ENCODE measurements at regions not wholly inside any gene's neighbourhood (a gene's known extent, or its start where the extent isn't known, plus 50 kb on each side); places are given as distances from the start of the nearest gene placed in this dataset.

DNA sequence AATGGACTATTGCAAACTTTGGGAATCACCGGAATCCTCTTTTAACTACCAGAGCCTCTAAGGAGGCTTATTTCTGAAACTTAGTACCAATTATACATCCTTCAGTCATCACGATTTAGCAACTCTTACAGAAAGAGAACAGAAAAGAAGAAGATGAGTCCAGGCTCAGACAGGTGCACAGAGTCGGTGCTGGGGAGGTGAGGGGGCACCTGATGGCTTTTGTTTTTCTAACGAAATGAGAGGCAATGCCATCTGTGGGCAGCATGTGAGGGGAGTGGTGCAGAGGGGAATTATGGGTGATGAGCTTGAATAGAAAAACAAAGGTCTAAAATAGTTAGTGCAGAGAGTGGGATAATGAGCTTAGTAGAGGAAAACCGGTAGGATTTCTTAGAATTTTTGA is 522.6 kb downstream of the CMPK2 start:
- Histone ChIP-seq H3K9me3 (ENCODE audit: control insufficient read depth, low read depth, low read length) (no peaks in the 10 kb centered on the region), H3T11ph (ENCODE audit: low read length) (no peak overlapping the region), H2AFZ (ENCODE audit: low read length) (no peak overlapping the region), H4K5ac (ENCODE audit: insufficient read length, low read depth, low read length) (no peak overlapping the region), H3K79me2 (ENCODE audit: insufficient read depth, low read length) (no peaks in the 10 kb centered on the region), H4K20me1 (ENCODE audit: control insufficient read depth, insufficient read depth, insufficient read length) (no peaks in the 10 kb centered on the region), H2BK120ac (ENCODE audit: low read depth, low read length, poor library complexity, severe bottlenecking) (no peak overlapping the region), H3K56ac (ENCODE audit: insufficient read length, low read depth, low read length) (no peak overlapping the region), H4K91ac (ENCODE audit: insufficient read length, low read depth, low read length) (no peak overlapping the region), H3K4ac (ENCODE audit: low read depth, low read length) (no peak overlapping the region), H2BK15ac (ENCODE audit: low read depth, low read length) (no peak overlapping the region), H3K4me2 (ENCODE audit: insufficient read depth, insufficient read length, low read length) (no peak overlapping the region), H2AK5ac (ENCODE audit: insufficient read length, low read length) (no peak overlapping the region), H2BK5ac (ENCODE audit: insufficient read length, low read length) (no peak overlapping the region), H3K18ac (ENCODE audit: insufficient read length, low read depth, low read length) (no peak overlapping the region), H3K23me2 (ENCODE audit: insufficient read length, low read depth, low read length, poor library complexity, severe bottlenecking) (no peaks in the 10 kb centered on the region), H3K14ac (ENCODE audit: insufficient read depth, low read length) (no peak overlapping the region), H4K8ac (replicated peaks; ENCODE audit: insufficient read length, low read depth, low read length) (no peak overlapping the region), H2BK20ac (ENCODE audit: low read depth, low read length, poor library complexity, severe bottlenecking) (no peak overlapping the region), H3K9ac (ENCODE audit: extremely low read depth, insufficient read length, low read length) (no peak overlapping the region), H2BK12ac (ENCODE audit: insufficient read length, low read depth, low read length) (no peak overlapping the region), H3K79me1 (ENCODE audit: insufficient read depth, low read depth, low read length, poor library complexity, severe bottlenecking) (no peaks in the 10 kb centered on the region), H3K23ac (ENCODE audit: insufficient read length, low read depth, low read length) (no peak overlapping the region), H3K27ac (ENCODE audit: insufficient read length, low read depth, low read length) (no peak overlapping the region), H3K27me3 (ENCODE audit: insufficient read depth, low read length) (no peaks in the 10 kb centered on the region), H3K4me1 (ENCODE audit: insufficient read depth, low read length) (no peaks in the 10 kb centered on the region)
- no peak overlapping the region for H3K27ac Mint-ChIP-seq
- peaks cover 0 to 2% of the 10 kb centered on the region in 2 experiments; a peak in 1 of 4 replicates for H3K4me1 Mint-ChIP-seq
- H3K27me3 Mint-ChIP-seq (ENCODE audit: low read depth) = no peaks in the 10 kb centered on the region; the same call in 1 of the 2 replicates
- no peaks in the 10 kb centered on the region for H3K9me3 Mint-ChIP-seq
- DNase-seq = no peak
- no peaks in the 10 kb centered on the region for H3K36me3 Mint-ChIP-seq (ENCODE audit: insufficient read depth in 1 of 3, low read depth in 3 of 3)
- H3K4me3 Mint-ChIP-seq = no peak overlapping the region
- WGBS (ENCODE audit: extremely low coverage, insufficient read length, low lambda C conversion rate) = no CpG with 5 or more reads among the region's 5 CpGs
- TF ChIP-seq, protein P1, sequence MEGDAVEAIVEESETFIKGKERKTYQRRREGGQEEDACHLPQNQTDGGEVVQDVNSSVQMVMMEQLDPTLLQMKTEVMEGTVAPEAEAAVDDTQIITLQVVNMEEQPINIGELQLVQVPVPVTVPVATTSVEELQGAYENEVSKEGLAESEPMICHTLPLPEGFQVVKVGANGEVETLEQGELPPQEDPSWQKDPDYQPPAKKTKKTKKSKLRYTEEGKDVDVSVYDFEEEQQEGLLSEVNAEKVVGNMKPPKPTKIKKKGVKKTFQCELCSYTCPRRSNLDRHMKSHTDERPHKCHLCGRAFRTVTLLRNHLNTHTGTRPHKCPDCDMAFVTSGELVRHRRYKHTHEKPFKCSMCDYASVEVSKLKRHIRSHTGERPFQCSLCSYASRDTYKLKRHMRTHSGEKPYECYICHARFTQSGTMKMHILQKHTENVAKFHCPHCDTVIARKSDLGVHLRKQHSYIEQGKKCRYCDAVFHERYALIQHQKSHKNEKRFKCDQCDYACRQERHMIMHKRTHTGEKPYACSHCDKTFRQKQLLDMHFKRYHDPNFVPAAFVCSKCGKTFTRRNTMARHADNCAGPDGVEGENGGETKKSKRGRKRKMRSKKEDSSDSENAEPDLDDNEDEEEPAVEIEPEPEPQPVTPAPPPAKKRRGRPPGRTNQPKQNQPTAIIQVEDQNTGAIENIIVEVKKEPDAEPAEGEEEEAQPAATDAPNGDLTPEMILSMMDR (conservative IDR thresholded peaks at IDR 0.05) = no peak

All from H9 (cell line).